ENCODE measurements at regions not wholly inside any gene's neighbourhood (a gene's known extent, or its start where the extent isn't known, plus 50 kb on each side); places are given as distances from the start of the nearest gene placed in this dataset.

GRCh38 chr11:28913883-28914282 lies 805.7 kb downstream of the METTL15 start (continued):
- TF ChIP-seq REST (IDR thresholded peaks at IDR 0.05; ENCODE audit: low read depth) (no peak), EZH2 (IDR thresholded peaks at IDR 0.05) (no peak), JUND (IDR thresholded peaks at IDR 0.05) (no peak)

- ATAC-seq (no peak), DNase-seq (ENCODE audit: low read depth, low spot score) (no peak)
- Histone ChIP-seq H3K27me3 (ENCODE audit: insufficient read depth, low read length) (no peaks in the 10 kb centered on the region), H3K9me3 (ENCODE audit: control insufficient read depth in 1 of 2, insufficient read depth in 1 of 2, low read depth in 1 of 2, low read length in 2 of 2) (no peaks in the 10 kb centered on the region), H3K9ac (ENCODE audit: low read length) (no peak overlapping the region), H3K4me2 (ENCODE audit: low read length) (no peak overlapping the region), H3K4me1 (ENCODE audit: control insufficient read depth in 1 of 2, insufficient read depth in 2 of 2, low read length in 2 of 2) (no peaks in the 10 kb centered on the region), H3K9me2 (ENCODE audit: insufficient read depth) (no peaks in the 10 kb centered on the region), H3K79me2 (ENCODE audit: insufficient read depth, low read length) (no peaks in the 10 kb centered on the region), H3K27ac (ENCODE audit: low read depth, low read length) (no peak overlapping the region), H2AFZ (ENCODE audit: low read depth, low read length, poor library complexity, severe bottlenecking) (no peak overlapping the region), H3K4me3 (replicated peaks in 1 of 2; ENCODE audit: low read depth in 1 of 2, low read length in 2 of 2) (no peak overlapping the region), H3K36me3 (ENCODE audit: control insufficient read depth in 1 of 2, insufficient read depth in 2 of 2, low read length in 2 of 2) (no peaks in the 10 kb centered on the region), H4K20me1 (ENCODE audit: insufficient read depth) (no peaks in the 10 kb centered on the region)
- intact Hi-C loops (cut with micrococcal nuclease): no loop called here
- RAD21 ChIA-PET (ENCODE audit: low non-redundant PET in 1 of 2, low total read pairs in 2 of 2, uncharacterized antibody in 2 of 2, unreplicated experiment in 2 of 2): no interaction called here
- TF ChIP-seq ELF1 (IDR thresholded peaks at IDR 0.05; ENCODE audit: borderline replicate concordance, low read depth) (no peak), POLR2A (IDR thresholded peaks at IDR 0.05; ENCODE audit: borderline replicate concordance, extremely low read depth, insufficient read depth, insufficient read length) (no peak), EZH2 (IDR thresholded peaks at IDR 0.05) (no peak), YY1 (IDR thresholded peaks at IDR 0.05; ENCODE audit: extremely low read depth, insufficient replicate concordance, low read depth, low read length) (no peak), POLR2AphosphoS5 (IDR thresholded peaks at IDR 0.05; ENCODE audit: low read depth, low read length) (no peak), CBX3 (IDR thresholded peaks at IDR 0.05; ENCODE audit: low read depth) (no peak), SIN3A (IDR thresholded peaks at IDR 0.05; ENCODE audit: low read depth) (no peak), CTCF (IDR thresholded peaks at IDR 0.05 in 2 of 3, conservative IDR thresholded peaks at IDR 0.05 in 1 of 3; ENCODE audit: borderline replicate concordance in 1 of 3, insufficient read depth in 1 of 3, low read depth in 2 of 3, low read length in 2 of 3) (no peak), SRF (IDR thresholded peaks at IDR 0.05; ENCODE audit: low read depth) (no peak), SP1 (IDR thresholded peaks at IDR 0.05; ENCODE audit: low read depth) (no peak), JUND (IDR thresholded peaks at IDR 0.05) (no peak), MAX (IDR thresholded peaks at IDR 0.05) (no peak), ZBTB33 (IDR thresholded peaks at IDR 0.05; ENCODE audit: extremely low read depth, insufficient replicate concordance, low read length) (no peak), FOSL1 (IDR thresholded peaks at IDR 0.05; ENCODE audit: low read depth) (no peak), CEBPB (IDR thresholded peaks at IDR 0.05; ENCODE audit: low read depth) (no peak), ATF3 (IDR thresholded peaks at IDR 0.05) (no peak)
- no TSS peak for BruUV-seq (replicated peaks)
- CTCF ChIA-PET: no interaction called here
- POLR2A ChIA-PET: no interaction called here
Observed at GRCh38 chr11:28911829-28912228, 803.6 kb downstream of the METTL15 start.
